Bronchial epithelial cell (primary cell): ENCODE measurements at regions not wholly inside any gene's neighbourhood (a gene's known extent, or its start where the extent isn't known, plus 50 kb on each side); places are given as distances from the start of the nearest gene placed in this dataset.

Experiments
- DNase-seq: peaks from one replicate; pipeline ENCODE4 v3.0.0-alpha.2; 2010; ENCODE audit warnings: low read depth
- FAIRE-seq: peaks from 2 replicates; lab custom pipeline; 2011; peaks lifted over from hg19 to GRCh38; lab: Jason Lieb, UNC
- H3K27me3 ChIP-seq: 2 replicates; pipeline ENCODE4 v1.5.1; 2011; ENCODE audit warnings: low read length; ENCODE audit not compliant: control insufficient read depth, insufficient read depth
- H3K36me3 ChIP-seq: 2 replicates; pipeline ENCODE4 v1.5.1; 2011; ENCODE audit warnings: low read length; ENCODE audit not compliant: control insufficient read depth, insufficient read depth
- H3K4me3 ChIP-seq: 2 replicates; pipeline ENCODE4 v1.5.1; 2011; ENCODE audit warnings: mild to moderate bottlenecking, low read depth, low read length, control low read depth
- TF ChIP-seq, protein P1 (sequence below): IDR thresholded peaks from 2 replicates; pipeline ENCODE4 v1.5.1; 2011; ENCODE audit warnings: mild to moderate bottlenecking, moderate library complexity, low read length, control low read depth, inconsistent platforms; ENCODE audit not compliant: insufficient read depth, severe bottlenecking

DNA sequence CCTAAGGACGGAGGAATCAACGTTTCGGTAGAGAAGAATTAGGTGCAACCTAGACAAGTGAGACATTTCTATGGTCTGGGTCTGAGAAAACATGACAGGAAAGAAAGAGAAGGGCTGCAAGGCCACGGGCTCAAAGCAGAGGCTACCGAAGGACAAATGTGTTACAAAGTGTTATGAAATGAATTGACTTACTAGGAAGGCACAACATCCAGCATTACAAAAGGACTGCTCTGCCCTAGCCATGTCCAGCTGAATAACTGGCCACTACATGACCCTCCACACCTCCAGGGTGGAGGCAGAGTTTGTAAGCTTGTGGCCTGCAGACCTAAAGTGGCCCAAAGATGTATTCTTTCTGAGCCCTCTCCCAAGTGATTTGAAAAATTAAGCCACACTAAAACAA lies 133.6 kb downstream of the GDAP2 start:
- no peak overlapping the region for H3K4me3 ChIP-seq
- TF ChIP-seq, protein P1, sequence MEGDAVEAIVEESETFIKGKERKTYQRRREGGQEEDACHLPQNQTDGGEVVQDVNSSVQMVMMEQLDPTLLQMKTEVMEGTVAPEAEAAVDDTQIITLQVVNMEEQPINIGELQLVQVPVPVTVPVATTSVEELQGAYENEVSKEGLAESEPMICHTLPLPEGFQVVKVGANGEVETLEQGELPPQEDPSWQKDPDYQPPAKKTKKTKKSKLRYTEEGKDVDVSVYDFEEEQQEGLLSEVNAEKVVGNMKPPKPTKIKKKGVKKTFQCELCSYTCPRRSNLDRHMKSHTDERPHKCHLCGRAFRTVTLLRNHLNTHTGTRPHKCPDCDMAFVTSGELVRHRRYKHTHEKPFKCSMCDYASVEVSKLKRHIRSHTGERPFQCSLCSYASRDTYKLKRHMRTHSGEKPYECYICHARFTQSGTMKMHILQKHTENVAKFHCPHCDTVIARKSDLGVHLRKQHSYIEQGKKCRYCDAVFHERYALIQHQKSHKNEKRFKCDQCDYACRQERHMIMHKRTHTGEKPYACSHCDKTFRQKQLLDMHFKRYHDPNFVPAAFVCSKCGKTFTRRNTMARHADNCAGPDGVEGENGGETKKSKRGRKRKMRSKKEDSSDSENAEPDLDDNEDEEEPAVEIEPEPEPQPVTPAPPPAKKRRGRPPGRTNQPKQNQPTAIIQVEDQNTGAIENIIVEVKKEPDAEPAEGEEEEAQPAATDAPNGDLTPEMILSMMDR = no peak
- H3K27me3 ChIP-seq = no peaks in the 10 kb centered on the region
- DNase-seq = no peak
- no peaks in the 10 kb centered on the region for H3K36me3 ChIP-seq
- no peak for FAIRE-seq

DNA sequence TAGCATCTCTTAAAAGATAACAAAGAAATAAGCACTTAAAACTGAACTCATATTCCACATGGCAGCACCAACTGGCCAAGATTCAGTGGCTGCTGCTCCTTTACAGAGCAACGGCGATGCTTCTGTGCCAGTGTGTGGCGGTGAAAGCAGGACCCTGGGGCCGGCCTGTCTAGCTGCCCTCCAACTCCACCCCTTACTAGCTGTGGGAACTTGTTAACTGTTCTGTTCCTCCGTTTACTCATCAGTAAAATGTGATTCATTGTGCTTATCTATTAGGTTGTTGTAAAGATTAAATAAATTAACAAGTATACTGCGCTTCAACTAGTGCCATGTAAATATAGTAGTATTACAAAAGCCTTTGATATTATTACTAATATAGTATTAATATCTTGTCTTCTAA lies 133.2 kb downstream of the GDAP2 start:
- H3K36me3 ChIP-seq = no peaks in the 10 kb centered on the region
- TF ChIP-seq, protein P1 = no peak
- no peak overlapping the region for H3K4me3 ChIP-seq
- no peaks in the 10 kb centered on the region for H3K27me3 ChIP-seq
- no peak for FAIRE-seq
- DNase-seq = peak; percentile 82

DNA sequence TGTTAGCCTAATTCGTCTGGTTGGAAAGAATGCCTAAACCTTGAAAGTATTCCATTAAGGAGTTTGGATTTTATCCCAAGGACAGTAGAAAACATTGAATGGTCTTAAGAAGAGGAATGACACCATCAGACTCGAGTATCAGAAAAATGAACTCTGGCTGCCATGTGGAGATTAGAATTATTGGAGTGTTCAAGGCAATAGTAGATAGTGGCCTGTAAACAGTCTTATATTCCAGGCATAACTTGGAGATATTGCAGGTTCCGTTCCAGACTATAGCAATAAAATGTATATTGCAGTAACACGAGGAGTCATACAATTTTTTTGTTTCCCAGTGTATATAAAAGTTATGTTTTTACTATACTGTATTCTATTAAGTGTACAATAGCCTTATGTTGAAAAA lies 130.9 kb downstream of the GDAP2 start:
- H3K36me3 ChIP-seq = no peaks in the 10 kb centered on the region
- TF ChIP-seq, protein P1 = no peak
- no peaks in the 10 kb centered on the region for H3K27me3 ChIP-seq
- H3K4me3 ChIP-seq = no peak overlapping the region
- FAIRE-seq (no peak), DNase-seq (no peak)

DNA sequence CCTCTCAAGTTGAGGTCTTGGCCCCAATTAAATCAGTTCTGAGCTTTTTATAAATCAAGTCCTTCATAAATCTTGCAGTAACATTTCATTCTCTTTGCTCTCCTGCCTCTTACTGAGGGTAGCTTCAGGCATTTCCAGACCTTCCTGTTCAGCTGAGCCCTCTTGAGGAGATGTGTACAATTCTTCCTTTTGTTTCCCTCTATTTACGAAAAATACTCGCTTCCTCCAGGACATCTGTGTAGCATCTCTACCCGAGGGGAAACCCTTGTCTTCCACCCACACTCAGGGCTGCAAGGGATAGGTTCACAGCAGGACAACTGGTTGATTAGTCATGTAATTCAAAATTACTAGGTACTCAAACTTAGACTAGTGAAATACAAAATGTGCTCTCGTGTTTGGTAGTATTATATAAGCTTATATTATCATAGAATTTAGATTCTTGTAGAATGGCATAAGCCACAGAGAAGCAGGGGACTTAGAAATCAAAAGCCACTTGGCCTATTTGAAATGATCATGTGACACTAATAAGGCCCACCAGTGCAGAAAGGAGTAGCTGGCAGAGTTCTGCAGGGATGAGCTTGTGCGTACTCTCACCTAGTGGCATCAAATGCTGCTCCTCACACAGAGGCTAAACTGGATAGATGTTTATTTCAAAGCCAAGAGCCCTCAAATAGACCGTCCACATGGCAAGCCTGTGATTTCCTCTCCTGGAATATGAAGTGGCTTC lies 126.7 kb downstream of the GDAP2 start:
- Histone ChIP-seq H3K4me3 (no peak overlapping the region), H3K36me3 (no peaks in the 10 kb centered on the region), H3K27me3 (no peaks in the 10 kb centered on the region)
- DNase-seq = no peak
- TF ChIP-seq, protein P1 = no peak
- no peak for FAIRE-seq

DNA sequence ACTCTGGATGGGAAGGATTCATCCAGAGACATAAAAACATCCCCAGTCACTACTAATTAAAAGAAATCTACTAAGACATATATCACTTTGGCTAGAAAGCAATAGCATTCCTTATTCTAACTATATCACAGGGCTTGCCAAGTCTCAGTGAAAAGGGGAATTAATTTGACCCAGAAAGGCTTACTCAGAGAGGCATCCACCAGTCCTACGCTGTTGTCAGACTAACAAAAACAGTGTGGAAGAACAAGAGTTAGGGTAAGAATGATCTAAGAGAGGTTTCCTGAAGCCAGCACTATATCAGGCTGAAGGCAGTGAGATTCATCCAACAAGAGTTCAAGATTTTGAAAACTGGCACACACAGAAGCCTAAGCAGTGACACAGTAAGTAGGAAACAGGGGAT lies 126.1 kb downstream of the GDAP2 start:
- H3K27me3 ChIP-seq = no peaks in the 10 kb centered on the region
- TF ChIP-seq, protein P1 = no peak
- DNase-seq (no peak), FAIRE-seq (no peak)
- H3K4me3 ChIP-seq = no peak overlapping the region
- H3K36me3 ChIP-seq = no peaks in the 10 kb centered on the region

DNA sequence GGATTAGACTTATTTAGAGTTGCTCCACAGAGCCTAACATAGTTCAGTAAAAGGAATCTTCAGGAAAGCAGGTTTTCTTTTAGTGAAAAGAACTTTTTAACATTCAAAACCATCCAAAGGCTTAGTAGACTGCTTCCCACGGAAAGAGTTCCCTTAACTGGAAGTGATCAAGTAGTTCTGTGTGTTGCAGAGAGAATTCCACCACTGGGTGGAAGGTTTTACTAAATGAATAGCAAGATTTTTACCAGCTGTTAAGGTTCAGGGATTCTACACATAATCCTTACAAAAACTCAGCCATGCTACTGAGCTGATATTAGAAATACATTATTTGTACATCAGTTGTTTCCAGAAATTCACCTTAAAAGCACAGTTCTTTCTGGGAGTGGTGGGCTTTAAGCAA lies 119.7 kb downstream of the GDAP2 start:
- TF ChIP-seq, protein P1 = no peak

More for the DNA sequence above, 119.7 kb downstream of the GDAP2 start:
- FAIRE-seq (no peak), DNase-seq (no peak)
- Histone ChIP-seq H3K4me3 (no peak overlapping the region), H3K36me3 (no peaks in the 10 kb centered on the region), H3K27me3 (no peaks in the 10 kb centered on the region)
